Spleen (tissue), 11 donors: ENCODE measurements at regions not wholly inside any gene's neighbourhood (a gene's known extent, or its start where the extent isn't known, plus 50 kb on each side); places are given as distances from the start of the nearest gene placed in this dataset.

Experiments used
- DNase-seq: peaks from one replicate; pipeline ENCODE4 v3.0.0-alpha.2; 2020
- H3K27ac ChIP-seq, 8 donors: fragments of 200-600 bp; sonication (generic) in 7 of 8; 1 replicate in 4 of 8; 2 replicates in 4 of 8; pipeline versions ENCODE4 v1.5.0 to v1.8.0; 2016 to 2021; ENCODE audit warnings: inconsistent platforms in 4 of 8, mild to moderate bottlenecking in 4 of 8, moderate library complexity in 1 of 8
- H3K27me3 ChIP-seq, 7 donors: fragments of 200-600 bp; sonication (generic) in 6 of 7; replicated peaks in 1 of 7; 1 replicate in 4 of 7; 2 replicates in 3 of 7; pipeline versions ENCODE4 v1.5.0 to v1.8.0; 2016 to 2021; ENCODE audit warnings: inconsistent platforms in 3 of 7, mild to moderate bottlenecking in 1 of 7
- H3K36me3 ChIP-seq, 6 donors: fragments of 200-600 bp; sonication (generic) in 5 of 6; 1 replicate in 4 of 6; 2 replicates in 2 of 6; pipeline versions ENCODE4 v1.5.0 to v1.8.0; 2016 to 2021; ENCODE audit warnings: inconsistent platforms in 2 of 6
- H3K4me1 ChIP-seq, 6 donors: fragments of 200-600 bp; sonication (generic) in 5 of 6; 1 replicate in 3 of 6; 2 replicates in 3 of 6; pipeline versions ENCODE4 v1.5.0 to v1.8.0; 2016 to 2021; ENCODE audit warnings: inconsistent platforms in 3 of 6
- H3K4me3 ChIP-seq, 8 donors: fragments of 200-600 bp; sonication (generic) in 7 of 8; 1 replicate in 4 of 8; 2 replicates in 4 of 8; pipeline versions ENCODE4 v1.5.0 to v1.8.0; 2016 to 2021; ENCODE audit warnings: inconsistent platforms in 4 of 8, mild to moderate bottlenecking in 4 of 8, moderate library complexity in 2 of 8
- H3K9me3 ChIP-seq, 8 donors: fragments of 200-600 bp; sonication (generic) in 7 of 8; 1 replicate in 4 of 8; 2 replicates in 4 of 8; pipeline versions ENCODE4 v1.5.0 to v1.8.0; 2016 to 2021; ENCODE audit warnings: inconsistent platforms in 4 of 8
- POLR2A ChIP-seq, 3 donors: fragments of 450-650 bp; IDR thresholded peaks; one replicate each; pipeline ENCODE4 v1.5.1; 2017; ENCODE audit warnings: antibody characterized with exemption in 3 of 3, mild to moderate bottlenecking in 1 of 3
- POLR2AphosphoS5 ChIP-seq, 3 donors: sonication (generic); formaldehyde crosslinking; IDR thresholded peaks; one replicate each; pipeline ENCODE4 v1.5.1; 2017; ENCODE audit warnings: antibody characterized with exemption in 3 of 3
- WGBS, 5 donors: extraction: QIAGEN DNeasy Blood & Tissue Kit in 3 of 5; methylation state at CpG; one replicate each; pipeline versions ENCODE4 v1.1.5 to v1.1.7; 2013 to 2018; 5-methylcytosine and 5-hydroxymethylcytosine counted together
- intact Hi-C: fragments of 100-400 bp; cut with DNase I; formaldehyde crosslinking; loops from one replicate; pipeline ENCODE4 v1.15.0; 2023; ENCODE audit warnings: low total_unique reads
- TF ChIP-seq, protein P1 (sequence below), 11 experiments: fragments of 200-600 bp in 7 of 11; fragments of 450-650 bp in 4 of 11; sonication (generic) in 4 of 11; IDR thresholded peaks in 8 of 11; conservative IDR thresholded peaks in 3 of 11; 1 replicate in 7 of 11; 2 replicates in 4 of 11; pipeline versions ENCODE4 v1.4.0 to v1.8.0; 2016 to 2021; ENCODE audit warnings: antibody characterized with exemption in 11 of 11, inconsistent platforms in 4 of 11, mild to moderate bottlenecking in 1 of 11
- donor health status: healthy with polysubstance abuse.
- donor health status: DM: no; HTN: no; CAD: no; lungs with moderate emphysema.
- donor health status: DM: no; HTN: no; CAD: no.
- donor health status: Bipolar disorder and iron deficiency.
- donor health status: healthy.
- donor health status: DM: no; HTN: no; CAD: no.
- donor health status: DM: yes; HTN: yes; CAD: no.

DNA sequence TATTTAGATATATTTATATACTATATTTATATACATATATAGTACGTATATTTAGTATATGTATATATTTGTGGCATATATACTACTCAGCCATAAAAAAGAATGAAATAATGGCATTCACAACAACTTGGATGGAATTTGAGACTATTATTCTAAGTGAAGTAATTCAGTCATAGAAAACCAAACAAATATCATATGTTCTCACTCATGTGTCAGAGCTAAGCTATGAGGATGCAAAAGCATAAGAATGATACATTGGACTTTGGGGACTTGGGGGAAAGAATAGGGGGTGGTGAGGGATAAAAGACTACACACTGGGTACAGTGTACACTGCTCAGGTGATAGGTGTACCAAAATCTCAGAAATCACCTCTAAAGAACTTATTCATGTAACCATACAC, 1015.7 kb downstream of the EFNB2 start:
- Histone ChIP-seq H3K36me3 (no peaks in the 10 kb centered on the region), H3K27me3 (no peaks in the 10 kb centered on the region), H3K4me1 (no peaks in the 10 kb centered on the region), H3K4me3 (no peak overlapping the region), H3K9me3 (no peaks in the 10 kb centered on the region), H3K27ac (no peak overlapping the region)
- TF ChIP-seq POLR2A (IDR thresholded peaks at IDR 0.05) = no peak
- TF ChIP-seq, protein P1, sequence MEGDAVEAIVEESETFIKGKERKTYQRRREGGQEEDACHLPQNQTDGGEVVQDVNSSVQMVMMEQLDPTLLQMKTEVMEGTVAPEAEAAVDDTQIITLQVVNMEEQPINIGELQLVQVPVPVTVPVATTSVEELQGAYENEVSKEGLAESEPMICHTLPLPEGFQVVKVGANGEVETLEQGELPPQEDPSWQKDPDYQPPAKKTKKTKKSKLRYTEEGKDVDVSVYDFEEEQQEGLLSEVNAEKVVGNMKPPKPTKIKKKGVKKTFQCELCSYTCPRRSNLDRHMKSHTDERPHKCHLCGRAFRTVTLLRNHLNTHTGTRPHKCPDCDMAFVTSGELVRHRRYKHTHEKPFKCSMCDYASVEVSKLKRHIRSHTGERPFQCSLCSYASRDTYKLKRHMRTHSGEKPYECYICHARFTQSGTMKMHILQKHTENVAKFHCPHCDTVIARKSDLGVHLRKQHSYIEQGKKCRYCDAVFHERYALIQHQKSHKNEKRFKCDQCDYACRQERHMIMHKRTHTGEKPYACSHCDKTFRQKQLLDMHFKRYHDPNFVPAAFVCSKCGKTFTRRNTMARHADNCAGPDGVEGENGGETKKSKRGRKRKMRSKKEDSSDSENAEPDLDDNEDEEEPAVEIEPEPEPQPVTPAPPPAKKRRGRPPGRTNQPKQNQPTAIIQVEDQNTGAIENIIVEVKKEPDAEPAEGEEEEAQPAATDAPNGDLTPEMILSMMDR (IDR thresholded peaks at IDR 0.05 in 8 of 11, conservative IDR thresholded peaks at IDR 0.05 in 3 of 11) = no peak
- intact Hi-C loops = no loop called here
- 0 to 93% (median 2%) methylated on average over 1 of the region's 1 CpG for WGBS, 5 donors
- no peak for DNase-seq

DNA sequence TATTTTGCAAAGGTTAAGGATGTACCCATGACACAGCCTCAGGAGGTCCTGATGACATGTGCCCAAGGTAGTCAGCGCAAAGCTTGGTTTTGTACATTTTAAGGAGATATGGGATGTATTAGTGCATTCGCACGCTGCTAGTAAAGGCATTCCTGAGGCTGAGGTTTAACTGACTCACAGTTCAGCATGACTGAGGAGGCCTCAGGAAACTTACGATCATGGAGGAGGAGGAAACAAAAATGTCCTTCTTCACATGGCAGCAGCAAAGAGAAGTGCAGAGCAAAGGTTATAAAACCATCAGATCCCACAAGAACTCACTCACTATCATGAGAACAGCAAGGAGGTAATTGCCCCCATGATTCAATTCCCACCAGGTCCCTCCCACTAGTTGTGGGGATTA, 1017.4 kb downstream of the EFNB2 start:
- no peak overlapping the region for H3K4me3 ChIP-seq
- H3K27me3 ChIP-seq = no peaks in the 10 kb centered on the region
- 93 to 96% (median 95%) methylated on average over 4 of the region's 4 CpGs for WGBS, 5 donors
- H3K27ac ChIP-seq = no peak overlapping the region
- intact Hi-C loops = no loop called here
- H3K9me3 ChIP-seq = no peaks in the 10 kb centered on the region
- DNase-seq = no peak
- no peak for TF ChIP-seq POLR2A (IDR thresholded peaks at IDR 0.05)
- no peaks in the 10 kb centered on the region for H3K4me1 ChIP-seq
- no peaks in the 10 kb centered on the region for H3K36me3 ChIP-seq

DNA sequence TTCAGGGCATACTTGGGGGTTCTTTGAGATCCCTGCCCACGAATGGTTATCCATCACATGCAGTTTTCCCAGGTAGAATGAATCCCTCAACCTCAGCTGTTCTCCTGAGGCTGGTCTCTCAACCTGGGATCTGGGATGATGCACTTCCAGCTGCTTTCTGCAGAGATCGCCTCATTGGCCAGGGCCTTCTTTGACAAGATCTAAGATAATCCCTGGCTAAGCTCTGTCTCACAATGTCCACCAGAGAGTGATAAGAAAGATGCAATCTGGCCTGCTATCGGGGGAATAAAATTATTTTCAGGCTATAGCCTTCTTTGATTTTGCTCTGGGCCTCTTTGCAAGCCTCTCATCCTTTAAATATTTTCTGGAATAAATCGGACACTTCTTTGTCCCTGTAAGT, 1021.1 kb downstream of the EFNB2 start:
- no peak for DNase-seq
- H3K27me3 ChIP-seq = no peaks in the 10 kb centered on the region
- no peak for TF ChIP-seq POLR2A (IDR thresholded peaks at IDR 0.05)
- H3K9me3 ChIP-seq = no peaks in the 10 kb centered on the region
- no peaks in the 10 kb centered on the region for H3K4me1 ChIP-seq
- H3K4me3 ChIP-seq = no peak overlapping the region
- WGBS, 5 donors = 77 to 91% (median 85%) methylated on average over 4 of the region's 4 CpGs
- H3K27ac ChIP-seq = no peak overlapping the region
- intact Hi-C loops = no loop called here
- H3K36me3 ChIP-seq = no peaks in the 10 kb centered on the region

DNA sequence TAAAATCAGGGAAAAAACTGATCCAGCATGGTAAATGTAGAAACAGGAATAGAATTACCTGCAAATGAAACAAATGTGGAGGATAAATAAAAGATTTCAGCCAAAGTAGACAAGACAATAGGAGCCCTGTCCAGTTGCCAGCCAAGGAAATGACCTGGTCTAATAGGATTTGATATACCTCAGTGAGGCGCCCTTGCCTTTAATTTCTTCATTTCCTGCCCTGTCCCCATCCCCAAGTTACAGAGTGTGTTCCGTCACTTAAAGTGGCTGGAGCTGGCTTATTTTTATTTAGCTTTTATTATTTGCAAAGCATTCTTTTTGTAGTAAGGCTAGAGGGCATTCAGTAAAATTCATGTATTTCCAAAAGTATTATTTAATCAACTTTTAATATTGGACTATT, 1022.0 kb downstream of the EFNB2 start:
- H3K27me3 ChIP-seq = no peaks in the 10 kb centered on the region
- no peaks in the 10 kb centered on the region for H3K9me3 ChIP-seq
- H3K27ac ChIP-seq = no peak overlapping the region
- intact Hi-C loops = no loop called here
- H3K4me1 ChIP-seq = no peaks in the 10 kb centered on the region
- DNase-seq = no peak
- no peak for TF ChIP-seq POLR2AphosphoS5 (IDR thresholded peaks at IDR 0.05)
- H3K4me3 ChIP-seq = no peak overlapping the region
- 72 to 83% (median 82%) methylated on average over 2 of the region's 2 CpGs for WGBS, 5 donors
- no peaks in the 10 kb centered on the region for H3K36me3 ChIP-seq

DNA sequence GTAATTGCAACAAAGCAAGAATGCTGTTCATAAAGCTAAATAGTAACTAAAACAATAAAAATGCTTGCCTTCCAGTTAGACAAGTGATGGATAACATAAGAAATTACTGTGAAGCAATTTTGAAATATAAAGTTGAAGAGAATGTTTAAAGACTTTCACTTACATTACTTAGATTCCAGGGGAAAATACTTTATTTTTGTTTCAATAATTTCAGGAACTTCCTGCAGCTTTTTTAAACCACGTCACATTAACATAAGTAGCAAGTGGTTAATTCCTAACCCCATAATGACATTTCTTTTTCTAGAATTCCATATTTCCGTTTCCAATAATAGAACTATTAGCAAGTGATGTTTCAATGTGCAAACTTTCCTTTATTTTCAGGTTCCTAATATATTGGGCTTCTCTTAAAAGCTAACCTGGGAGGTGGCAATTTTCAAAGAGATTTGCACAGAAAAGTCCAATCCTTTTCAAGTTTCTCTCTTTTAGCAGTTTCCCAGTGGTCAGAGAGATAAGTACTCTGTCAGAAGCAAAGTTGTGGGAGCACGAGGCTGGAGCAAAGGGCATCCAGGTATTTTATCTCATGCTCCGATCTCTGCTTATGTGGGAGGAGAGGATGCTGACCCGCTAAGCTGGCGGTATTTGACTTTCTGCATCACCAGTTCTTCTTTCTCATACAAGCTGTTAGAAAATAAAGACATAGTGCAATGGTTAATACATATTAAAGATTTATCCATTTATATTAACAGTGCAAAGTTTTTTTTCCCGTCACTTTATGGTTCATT, 1025.3 kb downstream of the EFNB2 start:
- intact Hi-C loops = no loop called here
- H3K27me3 ChIP-seq = no peaks in the 10 kb centered on the region
- WGBS, 5 donors = 67 to 69% (median 69%) methylated on average over 7 of the region's 7 CpGs

More for the DNA sequence above, 1025.3 kb downstream of the EFNB2 start:
- H3K27ac ChIP-seq = no peak overlapping the region
- H3K9me3 ChIP-seq = no peaks in the 10 kb centered on the region
- no peaks in the 10 kb centered on the region for H3K36me3 ChIP-seq
- no peaks in the 10 kb centered on the region for H3K4me1 ChIP-seq
- no peak for DNase-seq
- no peak overlapping the region for H3K4me3 ChIP-seq
- TF ChIP-seq POLR2AphosphoS5 (IDR thresholded peaks at IDR 0.05) = no peak
- TF ChIP-seq, protein P1 (IDR thresholded peaks at IDR 0.05 in 8 of 11, conservative IDR thresholded peaks at IDR 0.05 in 3 of 11) = no peak
- TF ChIP-seq POLR2A (IDR thresholded peaks at IDR 0.05) = no peak
